ENCODE measurements at regions not wholly inside any gene's neighbourhood (a gene's known extent, or its start where the extent isn't known, plus 50 kb on each side); places are given as distances from the start of the nearest gene placed in this dataset.

GRCh38 chr9:88933607-88934379 is 57.5 kb upstream of the S1PR3 start:
- TF ChIP-seq YY1 (IDR thresholded peaks at IDR 0.05; ENCODE audit: low read depth) (no peak), RAD21 (IDR thresholded peaks at IDR 0.05; ENCODE audit: low read depth) (no peak), CREB1 (IDR thresholded peaks at IDR 0.05; ENCODE audit: low read depth) (no peak), TAF1 (IDR thresholded peaks at IDR 0.05; ENCODE audit: low read depth) (no peak), TEAD4 (IDR thresholded peaks at IDR 0.05) (no peak), EP300 (IDR thresholded peaks at IDR 0.05; ENCODE audit: borderline replicate concordance) (no peak), REST (IDR thresholded peaks at IDR 0.05; ENCODE audit: low read depth) (no peak), EGR1 (IDR thresholded peaks at IDR 0.05) (no peak), NFIC (IDR thresholded peaks at IDR 0.05) (no peak), FOXM1 (IDR thresholded peaks at IDR 0.05; ENCODE audit: borderline replicate concordance, low read depth) (no peak)
- TF ChIP-seq, protein P1, sequence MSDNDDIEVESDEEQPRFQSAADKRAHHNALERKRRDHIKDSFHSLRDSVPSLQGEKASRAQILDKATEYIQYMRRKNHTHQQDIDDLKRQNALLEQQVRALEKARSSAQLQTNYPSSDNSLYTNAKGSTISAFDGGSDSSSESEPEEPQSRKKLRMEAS (IDR thresholded peaks at IDR 0.05): no peak

- TF ChIP-seq REST (IDR thresholded peaks at IDR 0.05; ENCODE audit: low read depth): no peak
- TF ChIP-seq YY1 (IDR thresholded peaks at IDR 0.05; ENCODE audit: low read depth): no peak
- TF ChIP-seq, protein P2, sequence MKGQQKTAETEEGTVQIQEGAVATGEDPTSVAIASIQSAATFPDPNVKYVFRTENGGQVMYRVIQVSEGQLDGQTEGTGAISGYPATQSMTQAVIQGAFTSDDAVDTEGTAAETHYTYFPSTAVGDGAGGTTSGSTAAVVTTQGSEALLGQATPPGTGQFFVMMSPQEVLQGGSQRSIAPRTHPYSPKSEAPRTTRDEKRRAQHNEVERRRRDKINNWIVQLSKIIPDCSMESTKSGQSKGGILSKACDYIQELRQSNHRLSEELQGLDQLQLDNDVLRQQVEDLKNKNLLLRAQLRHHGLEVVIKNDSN (IDR thresholded peaks at IDR 0.05): no peak
- TF ChIP-seq ZBTB7A (IDR thresholded peaks at IDR 0.05; ENCODE audit: low read depth): no peak
- TF ChIP-seq TCF12 (IDR thresholded peaks at IDR 0.05; ENCODE audit: low read depth): no peak
- no peak for TF ChIP-seq CEBPB (IDR thresholded peaks at IDR 0.05)
- TF ChIP-seq TEAD4 (IDR thresholded peaks at IDR 0.05): no peak
- TF ChIP-seq TAF1 (IDR thresholded peaks at IDR 0.05; ENCODE audit: low read depth): no peak
- TF ChIP-seq, protein P1 (IDR thresholded peaks at IDR 0.05): no peak
- TF ChIP-seq EGR1 (IDR thresholded peaks at IDR 0.05): no peak
- no peak for TF ChIP-seq RAD21 (IDR thresholded peaks at IDR 0.05; ENCODE audit: low read depth)
- no peak for TF ChIP-seq EP300 (IDR thresholded peaks at IDR 0.05; ENCODE audit: borderline replicate concordance)
- no peak for TF ChIP-seq CREB1 (IDR thresholded peaks at IDR 0.05; ENCODE audit: low read depth)
- TF ChIP-seq FOXM1 (IDR thresholded peaks at IDR 0.05; ENCODE audit: borderline replicate concordance, low read depth): no peak
- no peak for TF ChIP-seq NFIC (IDR thresholded peaks at IDR 0.05)
Measured at GRCh38 chr9:88934876-88935535, 56.3 kb upstream of the S1PR3 start.

DNA sequence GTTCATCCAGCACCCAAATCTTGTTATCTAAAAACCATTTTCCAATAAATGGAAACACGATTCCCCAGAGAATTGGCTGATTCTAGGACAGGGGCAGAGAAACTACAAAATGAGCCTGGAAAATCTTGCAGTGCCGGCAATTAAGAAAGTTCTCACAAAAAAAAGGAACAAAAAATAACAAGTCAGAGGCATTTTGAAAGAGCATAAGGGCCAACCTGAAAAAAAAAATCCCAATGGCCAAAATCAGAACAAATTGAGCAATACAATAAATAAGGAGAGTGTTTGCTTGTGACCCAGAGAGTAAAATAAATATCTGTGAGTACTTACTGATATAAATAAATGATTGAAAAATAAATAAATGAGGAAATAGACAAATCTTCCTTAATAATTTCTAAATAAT is 55.1 kb upstream of the S1PR3 start:
- TF ChIP-seq EP300 (IDR thresholded peaks at IDR 0.05; ENCODE audit: borderline replicate concordance) (no peak), FOXM1 (IDR thresholded peaks at IDR 0.05; ENCODE audit: borderline replicate concordance, low read depth) (no peak), TEAD4 (IDR thresholded peaks at IDR 0.05) (no peak), EGR1 (IDR thresholded peaks at IDR 0.05) (no peak), TCF12 (IDR thresholded peaks at IDR 0.05; ENCODE audit: low read depth) (no peak), ZBTB7A (IDR thresholded peaks at IDR 0.05; ENCODE audit: low read depth) (no peak), YY1 (IDR thresholded peaks at IDR 0.05; ENCODE audit: low read depth) (no peak), TAF1 (IDR thresholded peaks at IDR 0.05; ENCODE audit: low read depth) (no peak), CEBPB (IDR thresholded peaks at IDR 0.05) (no peak), NFIC (IDR thresholded peaks at IDR 0.05) (no peak), RAD21 (IDR thresholded peaks at IDR 0.05; ENCODE audit: low read depth) (no peak), REST (IDR thresholded peaks at IDR 0.05; ENCODE audit: low read depth) (no peak)
- TF ChIP-seq, protein P1 (IDR thresholded peaks at IDR 0.05): no peak

DNA sequence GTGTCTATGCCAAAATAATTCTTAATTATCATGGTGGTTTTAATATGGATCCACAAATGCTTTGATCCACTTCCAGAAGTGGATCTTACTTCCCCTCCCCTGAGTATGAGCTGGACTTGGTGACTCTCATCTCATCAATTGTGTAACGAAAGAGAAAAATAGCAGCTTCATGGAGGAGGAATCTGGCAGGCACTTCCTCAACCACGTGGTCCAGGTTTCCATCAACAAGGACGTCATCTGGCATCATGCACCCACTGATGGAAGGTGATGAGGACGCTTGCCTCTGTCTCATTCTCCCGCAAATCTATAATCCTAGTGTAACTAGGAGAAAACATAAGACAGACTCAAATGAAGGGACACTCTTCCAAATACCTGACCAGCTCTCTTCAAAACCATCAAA is 54.6 kb upstream of the S1PR3 start:
- TF ChIP-seq TCF12 (IDR thresholded peaks at IDR 0.05; ENCODE audit: low read depth): no peak
- TF ChIP-seq FOXM1 (IDR thresholded peaks at IDR 0.05; ENCODE audit: borderline replicate concordance, low read depth): no peak
- TF ChIP-seq EP300 (IDR thresholded peaks at IDR 0.05; ENCODE audit: borderline replicate concordance): no peak
- no peak for TF ChIP-seq ZBTB7A (IDR thresholded peaks at IDR 0.05; ENCODE audit: low read depth)
- TF ChIP-seq, protein P1 (IDR thresholded peaks at IDR 0.05): no peak
- no peak for TF ChIP-seq CEBPB (IDR thresholded peaks at IDR 0.05)
- TF ChIP-seq NFIC (IDR thresholded peaks at IDR 0.05): no peak
- TF ChIP-seq TEAD4 (IDR thresholded peaks at IDR 0.05): no peak
- TF ChIP-seq YY1 (IDR thresholded peaks at IDR 0.05; ENCODE audit: low read depth): no peak
- TF ChIP-seq, protein P2 (IDR thresholded peaks at IDR 0.05): no peak
- no peak for TF ChIP-seq EGR1 (IDR thresholded peaks at IDR 0.05)
- no peak for TF ChIP-seq REST (IDR thresholded peaks at IDR 0.05; ENCODE audit: low read depth)
- no peak for TF ChIP-seq RAD21 (IDR thresholded peaks at IDR 0.05; ENCODE audit: low read depth)
- no peak for TF ChIP-seq TAF1 (IDR thresholded peaks at IDR 0.05; ENCODE audit: low read depth)
